HG03108 (cell line): ENCODE measurements at regions not wholly inside any gene's neighbourhood (a gene's known extent, or its start where the extent isn't known, plus 50 kb on each side); places are given as distances from the start of the nearest gene placed in this dataset.
"Not testable (repeated sequence)": the region's sequence is repeated elsewhere in the genome, so short reads cannot be mapped to it uniquely, and the experiment has no call there.

ENCODE experiments used
- ATAC-seq: cut with Tn5 transposase; IDR thresholded peaks from one replicate; pipeline ENCODE4 v1.9.1; 2021; ENCODE audit warnings: moderate library complexity; ENCODE audit not compliant: unreplicated experiment

DNA sequence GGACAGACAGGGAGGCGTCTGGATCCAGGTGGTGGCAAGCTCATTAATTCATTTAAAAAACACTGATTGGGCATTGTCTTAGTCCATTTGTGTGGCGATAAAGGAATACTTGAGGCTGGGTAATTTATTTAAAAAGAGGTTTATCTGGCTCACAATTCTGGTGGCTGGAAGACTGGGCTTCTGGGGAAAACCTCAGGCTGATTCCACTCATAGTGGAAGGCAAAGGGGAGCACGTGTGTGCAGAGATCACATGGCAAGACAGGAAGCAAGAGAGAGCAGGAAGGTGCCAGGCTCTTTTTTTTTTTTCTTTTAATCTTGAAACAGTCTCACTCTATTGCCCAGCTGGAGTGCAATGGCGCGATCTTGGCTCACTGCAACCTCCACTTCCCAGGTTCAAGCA is 100.2 kb upstream of the METTL14 start:
- no peak for ATAC-seq

DNA sequence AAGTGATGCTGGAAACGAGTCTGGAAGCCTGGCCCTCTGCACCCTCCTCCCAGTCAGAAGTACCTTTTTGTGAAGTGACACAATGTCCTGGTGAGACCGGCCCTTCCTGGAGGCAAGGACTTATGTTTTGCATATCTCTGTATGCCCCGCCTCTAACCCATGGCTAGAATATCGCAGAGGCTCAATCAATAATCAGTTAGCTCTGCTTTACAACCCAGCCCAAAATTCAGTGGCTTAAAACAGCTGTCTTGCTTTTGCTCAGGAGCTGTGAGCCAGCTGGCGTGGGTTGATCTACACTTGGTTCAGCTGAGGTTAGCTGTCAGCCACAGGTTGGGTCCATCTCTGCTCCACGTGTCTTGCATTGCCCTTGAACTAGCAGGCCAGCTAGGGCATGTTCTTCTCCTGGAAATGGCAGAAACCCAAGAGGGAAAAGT is 98.8 kb upstream of the METTL14 start:
- no peak for ATAC-seq

DNA sequence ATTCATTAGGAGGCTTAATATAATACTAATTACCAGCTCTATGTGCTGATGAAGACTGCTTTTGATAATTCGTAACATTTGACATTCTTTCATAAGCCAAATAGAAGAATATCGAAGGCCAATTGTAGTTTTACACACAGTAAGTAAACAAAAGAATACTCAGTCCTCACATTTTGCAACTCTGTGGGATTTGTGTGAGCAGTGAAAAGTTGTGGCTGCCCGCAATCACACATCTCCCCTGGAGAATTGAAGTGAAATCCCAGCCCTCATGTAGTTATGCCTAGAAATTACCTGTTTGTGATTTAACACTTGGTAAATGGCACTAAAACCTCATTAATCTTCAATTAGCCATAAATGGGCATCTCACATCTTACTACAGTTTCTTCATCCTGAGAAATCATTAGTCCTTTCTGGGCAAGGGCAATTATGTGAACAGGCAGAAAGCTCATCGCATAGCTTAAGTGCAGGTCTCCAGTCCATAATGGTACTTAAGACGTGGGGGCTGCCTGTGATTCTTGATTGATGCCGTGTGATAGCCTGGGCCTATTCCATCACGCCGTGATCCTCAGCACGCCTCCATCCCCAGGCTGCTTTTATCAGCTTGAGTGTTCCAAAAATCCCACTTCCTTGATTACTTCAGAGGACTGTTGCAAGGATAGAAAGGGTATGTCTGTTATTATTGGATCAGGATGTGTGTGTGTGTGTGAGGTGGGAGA is 97.9 kb upstream of the METTL14 start:
- no peak for ATAC-seq

DNA sequence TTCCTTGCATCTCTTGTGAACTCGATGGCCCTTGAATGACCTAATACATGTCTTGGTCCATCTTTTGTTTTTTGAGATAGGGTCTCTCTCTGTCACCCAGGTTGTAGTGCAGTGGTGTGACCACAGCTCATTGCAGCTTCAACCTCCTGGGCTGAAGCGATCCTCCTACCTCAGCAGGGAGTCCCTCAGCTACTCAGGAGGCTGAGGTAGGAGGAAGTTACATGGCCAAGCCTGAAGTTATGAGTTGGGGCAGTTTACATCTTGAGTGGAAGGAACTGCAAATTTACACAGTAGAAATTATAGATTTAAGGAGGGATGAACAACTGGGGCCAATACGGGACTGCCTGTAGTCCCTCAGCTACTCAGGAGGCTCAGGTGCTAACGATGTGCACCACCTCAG is 97.2 kb upstream of the METTL14 start:
- no peak for ATAC-seq

DNA sequence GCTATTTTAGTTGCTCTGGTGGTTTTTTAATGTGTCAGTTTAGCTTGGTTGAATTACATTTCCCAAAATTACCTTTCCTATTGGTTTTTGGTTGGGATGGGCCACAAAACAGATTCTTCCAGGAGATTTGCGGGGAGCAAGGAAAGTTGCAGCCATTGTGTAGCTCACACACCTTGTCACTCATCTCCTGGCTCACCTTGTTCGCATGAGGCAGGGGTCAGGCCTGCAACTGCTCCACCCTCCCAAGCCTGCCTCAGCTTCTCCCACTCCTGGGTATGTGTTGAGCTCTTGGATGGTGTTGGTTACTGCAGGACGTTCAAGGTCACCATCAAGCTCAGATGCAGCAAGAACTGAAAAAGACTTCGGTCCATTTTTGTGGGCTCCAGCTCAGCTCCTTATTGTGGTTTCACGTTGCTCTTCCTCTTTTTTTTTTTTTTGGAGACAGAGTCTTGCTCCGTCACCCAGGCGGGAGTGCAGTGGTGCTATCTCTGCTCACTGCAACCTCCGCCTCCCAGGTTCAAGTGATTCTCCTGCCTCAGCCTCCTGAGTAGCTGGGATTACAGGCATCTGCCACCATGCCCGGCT is 95.6 kb upstream of the METTL14 start:
- no peak for ATAC-seq

DNA sequence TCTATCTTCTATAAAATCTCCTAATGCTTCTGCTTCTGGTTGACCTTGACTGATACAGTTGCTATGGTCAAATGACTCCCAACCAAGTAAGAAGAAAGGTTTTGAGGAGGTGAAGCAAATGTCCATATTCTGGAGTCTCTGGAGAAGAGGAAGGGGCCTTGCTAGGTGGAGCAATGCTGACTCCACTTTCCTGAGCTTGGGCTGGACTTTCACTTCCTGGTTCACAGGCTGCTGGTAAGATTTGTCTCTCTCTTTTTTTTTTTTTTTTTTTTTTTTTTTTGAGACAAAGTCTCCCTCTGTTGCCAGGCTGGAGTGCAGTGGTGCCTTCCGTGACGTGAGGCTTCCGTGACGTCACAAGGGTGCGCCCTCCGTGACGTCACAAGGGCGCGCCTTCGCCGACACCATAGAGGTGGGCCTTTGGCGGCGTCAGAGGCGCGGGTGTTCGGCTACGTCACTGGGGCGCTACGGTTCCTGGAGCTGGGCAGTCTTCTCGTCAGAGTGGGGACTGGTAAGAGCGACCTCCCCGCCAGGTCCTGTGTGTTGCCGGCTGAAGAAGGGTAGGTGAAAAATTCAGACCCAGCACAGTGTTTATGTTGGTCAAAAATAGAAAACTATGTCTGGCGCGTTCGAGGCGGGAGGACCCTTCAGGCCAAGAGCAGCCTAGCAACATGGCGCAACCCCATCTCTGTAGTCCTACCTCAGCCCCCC is 93.7 kb upstream of the METTL14 start:
- peak; percentile 98 for ATAC-seq

DNA sequence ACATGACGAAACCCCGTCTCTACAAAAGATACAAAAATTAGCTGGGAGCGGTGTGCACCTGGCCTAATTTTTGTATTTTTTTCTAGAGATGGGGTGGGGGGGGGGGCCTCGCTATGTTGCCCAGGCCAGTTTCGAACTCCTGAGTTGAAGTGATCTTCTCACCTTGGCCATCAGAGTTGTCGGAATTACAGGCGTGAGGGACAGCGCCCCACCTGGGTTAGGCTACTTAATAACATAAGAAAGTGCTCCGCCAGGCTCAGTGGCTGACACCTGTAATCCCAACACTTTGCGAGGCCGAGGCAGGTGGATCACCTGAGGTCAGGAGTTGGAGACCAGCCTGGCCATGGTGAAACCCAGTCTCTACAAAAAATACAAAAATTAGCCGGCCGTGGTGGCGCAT is 92.9 kb upstream of the METTL14 start:
- ATAC-seq: not testable (repeated sequence)

DNA sequence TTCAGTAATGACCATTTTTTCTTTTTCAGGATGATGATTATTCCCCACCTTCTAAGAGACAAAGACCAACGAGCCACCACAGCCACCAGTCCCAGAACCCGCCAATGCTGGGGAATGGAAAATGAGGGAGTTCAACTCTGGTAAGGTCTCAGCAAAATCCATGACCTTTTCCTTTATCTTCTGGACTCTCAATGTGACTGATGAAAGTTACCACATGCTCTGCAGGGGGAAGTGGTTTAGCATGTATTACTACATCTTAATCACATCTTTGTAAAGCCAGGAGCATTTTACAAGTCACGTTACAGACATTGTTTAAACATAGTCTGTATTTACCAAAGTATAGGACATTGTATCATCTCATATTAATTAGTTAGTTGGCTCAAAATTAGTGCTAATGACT is 89.3 kb upstream of the METTL14 start:
- ATAC-seq: not testable (repeated sequence)

DNA sequence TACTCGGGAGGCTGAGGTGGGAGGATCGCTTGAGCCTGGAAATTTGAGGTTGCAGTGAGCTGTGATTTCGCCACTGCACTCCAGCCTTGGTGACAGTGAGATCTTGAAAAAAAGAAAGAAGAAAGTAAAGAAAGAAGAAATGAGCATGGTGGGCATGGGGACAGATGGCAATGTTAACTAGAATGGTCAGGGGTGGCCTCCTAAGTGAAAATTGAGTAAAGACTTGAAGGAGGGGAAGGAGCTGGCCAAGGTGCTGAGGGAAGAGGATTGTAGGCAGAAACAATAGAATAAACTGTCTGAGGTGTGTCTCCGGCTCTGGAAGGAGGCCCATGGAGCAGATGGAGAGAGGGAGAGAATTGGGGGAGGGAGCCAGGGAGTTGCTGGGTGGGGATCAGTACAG is 60.1 kb upstream of the METTL14 start:
- not testable (repeated sequence) for ATAC-seq

DNA sequence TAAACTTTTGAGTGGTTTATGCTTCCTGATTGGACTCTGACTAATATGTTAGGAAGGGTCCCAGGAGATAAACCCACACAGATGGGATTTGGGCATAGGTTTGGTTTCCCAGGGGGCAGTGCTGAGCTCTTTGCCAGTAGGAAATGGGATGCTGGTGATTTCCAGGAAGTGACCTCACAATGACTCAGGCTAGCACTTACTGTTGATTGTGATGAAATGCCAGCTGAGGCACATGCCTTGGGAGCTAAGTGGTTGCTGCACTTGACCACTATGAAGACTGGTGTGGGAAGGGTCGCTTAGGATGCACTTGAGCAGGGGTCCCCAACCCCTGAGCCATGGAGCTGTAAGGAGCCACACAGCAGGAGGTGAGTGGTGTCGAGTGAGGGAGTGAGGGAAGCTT is 55.5 kb upstream of the METTL14 start:
- ATAC-seq: not testable (repeated sequence)

DNA sequence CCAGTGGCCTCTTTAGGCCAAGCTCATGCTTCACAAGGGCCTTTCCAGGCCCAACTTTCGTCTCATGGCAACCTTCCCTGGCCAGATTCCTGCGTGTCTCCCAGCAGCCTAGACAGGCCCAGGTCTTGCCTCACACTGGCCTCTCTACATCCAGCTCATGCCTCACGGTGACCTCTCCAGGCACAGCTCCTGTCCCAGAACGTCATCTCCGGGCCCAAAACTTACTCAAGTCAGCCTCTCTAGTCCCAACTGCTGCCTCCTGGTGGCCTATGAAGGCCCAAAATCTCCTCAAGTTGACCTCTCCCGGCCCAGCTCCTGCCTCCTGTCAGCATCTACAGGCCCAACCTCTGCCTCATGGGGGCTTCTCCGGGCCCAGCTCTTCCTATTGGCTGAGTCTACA is 54.3 kb upstream of the METTL14 start:
- not testable (repeated sequence) for ATAC-seq

DNA sequence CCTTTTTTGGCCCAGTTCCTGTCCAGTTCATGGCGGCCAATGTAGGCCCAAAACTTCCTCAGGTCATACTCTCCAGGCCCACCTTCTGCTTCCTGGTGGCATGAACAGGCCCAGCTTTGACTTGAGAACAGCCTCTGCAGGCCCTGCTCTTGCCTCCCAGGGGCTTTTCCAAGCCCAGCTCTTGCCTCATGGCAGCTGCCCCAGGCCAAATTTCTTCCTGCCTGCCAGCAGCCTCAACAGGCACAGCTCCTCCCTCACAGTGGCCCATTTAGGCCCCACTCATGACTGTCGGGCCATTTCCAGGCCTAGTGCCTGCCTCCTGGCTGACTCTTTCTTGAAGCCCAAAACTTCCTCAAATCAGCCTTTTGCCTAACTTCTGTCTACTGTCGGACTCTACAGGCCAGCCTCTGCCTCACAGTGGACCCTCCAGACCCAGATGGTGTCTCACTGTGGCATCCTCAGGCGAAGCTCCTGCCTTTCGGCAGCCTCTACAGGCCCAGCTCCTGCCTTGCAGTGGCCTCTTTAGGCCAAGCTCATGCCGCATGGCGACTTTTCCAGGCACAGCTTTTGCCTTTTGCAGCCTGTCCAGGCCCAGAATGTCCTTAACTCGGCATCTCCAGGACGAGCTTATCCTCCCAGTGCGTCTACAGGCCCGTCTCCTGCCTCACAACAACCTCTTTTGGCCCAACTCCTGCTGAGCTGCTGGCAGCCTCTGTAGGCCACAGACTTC is 53.7 kb upstream of the METTL14 start:
- ATAC-seq: not testable (repeated sequence)

DNA sequence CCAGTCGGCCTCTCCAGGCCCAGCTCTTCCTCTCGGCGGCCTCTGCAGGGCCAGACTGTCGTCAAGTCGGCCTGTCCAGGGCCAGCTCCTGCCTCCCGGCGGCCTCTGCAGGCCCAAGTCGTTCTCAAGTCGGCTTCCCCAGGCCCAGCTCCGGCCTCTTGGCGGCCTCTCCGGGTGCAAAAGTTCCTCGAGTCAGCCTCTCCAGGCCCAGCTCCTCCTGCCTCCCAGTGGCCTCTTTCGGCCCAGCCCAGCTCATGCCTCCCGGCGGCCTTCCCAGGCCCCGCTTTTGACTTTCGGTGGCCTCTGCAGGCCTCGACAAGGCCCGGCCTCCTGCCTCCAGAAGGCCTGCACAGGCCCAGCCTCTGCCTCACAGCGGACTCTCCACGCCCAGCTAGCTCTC is 51.7 kb upstream of the METTL14 start:
- ATAC-seq: not testable (repeated sequence)

DNA sequence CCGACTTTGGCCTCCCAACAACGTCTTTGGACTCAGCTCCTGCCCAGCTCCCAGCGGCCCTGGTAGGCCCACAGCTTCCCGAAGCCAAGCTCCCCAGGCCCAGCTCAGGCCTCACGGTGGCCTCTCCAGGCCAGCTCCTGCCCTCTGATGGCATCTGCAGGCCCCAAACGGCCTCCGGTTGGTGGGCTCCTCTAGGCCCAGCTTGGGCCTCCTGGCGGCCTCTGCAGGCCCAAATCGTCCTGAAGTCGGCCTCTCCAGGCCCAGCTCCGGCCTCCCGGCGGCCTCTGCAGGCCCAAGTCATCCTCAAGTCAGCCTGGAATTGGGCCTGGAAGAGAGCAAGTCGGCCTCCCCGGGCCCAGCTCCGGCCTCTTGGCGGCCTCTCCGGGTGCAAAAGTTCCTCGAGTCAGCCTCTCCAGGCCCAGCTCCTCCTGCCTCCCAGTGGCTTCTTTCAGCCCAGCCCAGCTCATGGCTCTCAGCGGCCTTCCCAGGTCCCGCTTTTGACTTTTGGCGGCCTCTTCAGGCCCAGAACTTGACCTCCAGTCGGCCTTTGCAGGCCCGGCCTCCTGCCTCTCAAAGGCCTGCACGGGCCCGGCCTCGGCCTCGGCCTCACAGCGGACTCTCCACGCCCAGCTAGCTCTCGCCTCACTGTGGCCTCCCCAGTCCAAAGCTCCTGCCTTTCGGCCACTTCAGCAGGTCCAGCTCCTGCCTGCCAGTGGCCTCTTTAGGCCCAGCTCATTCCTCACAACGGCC is 50.9 kb upstream of the METTL14 start:
- ATAC-seq: not testable (repeated sequence)
